DLD1 (cell line): ENCODE measurements at regions not wholly inside any gene's neighbourhood (a gene's known extent, or its start where the extent isn't known, plus 50 kb on each side); places are given as distances from the start of the nearest gene placed in this dataset.
"Not testable (repeated sequence)": the region's sequence is repeated elsewhere in the genome, so short reads cannot be mapped to it uniquely, and the experiment has no call there.

ENCODE experiments used
- in situ Hi-C: cut with HindIII; loops from 2 replicates; pipeline ENCODE4 v1.10.0; 2017; ENCODE audit warnings: low sequenced_read_pairs

GRCh38 chr5:167413506-167413905, 877.9 kb upstream of the WWC1 start:
- in situ Hi-C loops: no loop called here

GRCh38 chr5:167414611-167415010, 876.8 kb upstream of the WWC1 start:
- in situ Hi-C loops: no loop called here

- in situ Hi-C loops: no loop called here
Measured at GRCh38 chr5:167415779-167416746, 875.4 kb upstream of the WWC1 start.

- in situ Hi-C loops: no loop called here
Measured at GRCh38 chr5:167417662-167418061, 873.8 kb upstream of the WWC1 start.

- in situ Hi-C loops: no loop called here
Measured at GRCh38 chr5:167425161-167425560, 866.3 kb upstream of the WWC1 start.

- in situ Hi-C loops: no loop called here
Measured at GRCh38 chr5:167426501-167426900, 864.9 kb upstream of the WWC1 start.

- in situ Hi-C loops: not testable (repeated sequence)
Measured at GRCh38 chr5:167427641-167428040, 863.8 kb upstream of the WWC1 start.

- in situ Hi-C loops: no loop called here
Measured at GRCh38 chr5:167440846-167441245, 850.6 kb upstream of the WWC1 start.

- in situ Hi-C loops: no loop called here
Measured at GRCh38 chr5:167442922-167443321, 848.5 kb upstream of the WWC1 start.

GRCh38 chr5:167447466-167448375, 843.7 kb upstream of the WWC1 start:
- in situ Hi-C loops: no loop called here

- in situ Hi-C loops: no loop called here
Measured at GRCh38 chr5:167448376-167448775, 843.1 kb upstream of the WWC1 start.

GRCh38 chr5:167451076-167451475, 840.4 kb upstream of the WWC1 start:
- in situ Hi-C loops: no loop called here

GRCh38 chr5:167452136-167452535, 839.3 kb upstream of the WWC1 start:
- in situ Hi-C loops: no loop called here

GRCh38 chr5:167453246-167454030, 838.0 kb upstream of the WWC1 start:
- in situ Hi-C loops: no loop called here

GRCh38 chr5:167458412-167458811, 833.0 kb upstream of the WWC1 start:
- in situ Hi-C loops: no loop called here

- in situ Hi-C loops: no loop called here
Measured at GRCh38 chr5:167460449-167461020, 830.9 kb upstream of the WWC1 start.

GRCh38 chr5:167463939-167464338, 827.5 kb upstream of the WWC1 start:
- in situ Hi-C loops: no loop called here

- in situ Hi-C loops: no loop called here
Measured at GRCh38 chr5:167466992-167467391, 824.5 kb upstream of the WWC1 start.

GRCh38 chr5:167472566-167473108, 818.8 kb upstream of the WWC1 start:
- in situ Hi-C loops: no loop called here

GRCh38 chr5:167478188-167478587, 813.3 kb upstream of the WWC1 start:
- in situ Hi-C loops: no loop called here
